Omental fat pad (tissue), 3 donors: ENCODE measurements at regions not wholly inside any gene's neighbourhood (a gene's known extent, or its start where the extent isn't known, plus 50 kb on each side); places are given as distances from the start of the nearest gene placed in this dataset.

ENCODE experiments used
- ATAC-seq: fragments of 150-250 bp; one replicate; pipeline ENCODE4 v1.9.1; 2016; ENCODE audit warnings: mild to moderate bottlenecking, moderate library complexity; ENCODE audit not compliant: low FRiP score
- DNase-seq: peaks from one replicate; pipeline ENCODE4 v3.0.0-alpha.2; 2019; ENCODE audit warnings: low spot score
- TF ChIP-seq, protein P1 (sequence below), 3 donors: fragments of 450-650 bp; IDR thresholded peaks; one replicate each; pipeline ENCODE4 v1.5.1; 2016 to 2017; ENCODE audit warnings: antibody characterized with exemption in 3 of 3, mild to moderate bottlenecking in 3 of 3, moderate library complexity in 2 of 3

GRCh38 chr10:36195364-36195763 lies 553.3 kb upstream of the FZD8 start:
- no peak for ATAC-seq
- no peak for DNase-seq

GRCh38 chr10:36194276-36194675 lies 552.2 kb upstream of the FZD8 start:
- ATAC-seq, result no peak
- TF ChIP-seq, protein P1, sequence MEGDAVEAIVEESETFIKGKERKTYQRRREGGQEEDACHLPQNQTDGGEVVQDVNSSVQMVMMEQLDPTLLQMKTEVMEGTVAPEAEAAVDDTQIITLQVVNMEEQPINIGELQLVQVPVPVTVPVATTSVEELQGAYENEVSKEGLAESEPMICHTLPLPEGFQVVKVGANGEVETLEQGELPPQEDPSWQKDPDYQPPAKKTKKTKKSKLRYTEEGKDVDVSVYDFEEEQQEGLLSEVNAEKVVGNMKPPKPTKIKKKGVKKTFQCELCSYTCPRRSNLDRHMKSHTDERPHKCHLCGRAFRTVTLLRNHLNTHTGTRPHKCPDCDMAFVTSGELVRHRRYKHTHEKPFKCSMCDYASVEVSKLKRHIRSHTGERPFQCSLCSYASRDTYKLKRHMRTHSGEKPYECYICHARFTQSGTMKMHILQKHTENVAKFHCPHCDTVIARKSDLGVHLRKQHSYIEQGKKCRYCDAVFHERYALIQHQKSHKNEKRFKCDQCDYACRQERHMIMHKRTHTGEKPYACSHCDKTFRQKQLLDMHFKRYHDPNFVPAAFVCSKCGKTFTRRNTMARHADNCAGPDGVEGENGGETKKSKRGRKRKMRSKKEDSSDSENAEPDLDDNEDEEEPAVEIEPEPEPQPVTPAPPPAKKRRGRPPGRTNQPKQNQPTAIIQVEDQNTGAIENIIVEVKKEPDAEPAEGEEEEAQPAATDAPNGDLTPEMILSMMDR (IDR thresholded peaks at IDR 0.05), result no peak

More at GRCh38 chr10:36195364-36195763, 553.3 kb upstream of the FZD8 start:
- TF ChIP-seq, protein P1 (IDR thresholded peaks at IDR 0.05), result no peak

GRCh38 chr10:36191009-36191408 lies 548.9 kb upstream of the FZD8 start:
- DNase-seq, result no peak
- TF ChIP-seq, protein P1 (IDR thresholded peaks at IDR 0.05), result no peak
- no peak for ATAC-seq

More at GRCh38 chr10:36194276-36194675, 552.2 kb upstream of the FZD8 start:
- no peak for DNase-seq

DNA sequence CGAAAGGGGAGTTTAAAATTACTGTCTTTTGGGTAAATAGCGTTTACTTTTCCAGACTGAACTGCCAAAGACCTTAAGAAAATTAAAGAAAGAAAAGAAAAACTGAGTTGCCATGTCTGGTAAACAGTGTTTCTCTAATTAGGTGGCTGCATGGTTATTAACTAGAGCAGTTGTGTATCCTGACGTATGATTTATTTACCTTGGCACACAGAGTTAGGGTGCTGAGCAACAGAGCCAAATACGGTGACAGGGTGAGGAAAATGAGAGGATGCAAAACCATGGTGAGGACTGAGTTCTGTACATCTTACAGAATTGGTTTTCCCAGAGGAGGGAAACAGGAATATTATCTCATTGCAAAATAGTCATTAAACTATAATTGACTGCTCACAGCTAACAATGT lies 546.4 kb upstream of the FZD8 start:
- ATAC-seq, result no peak
- TF ChIP-seq, protein P1 (IDR thresholded peaks at IDR 0.05), result no peak
- DNase-seq, result no peak

- TF ChIP-seq, protein P1 (IDR thresholded peaks at IDR 0.05), result no peak
- DNase-seq (no peak), ATAC-seq (no peak)
Observed at GRCh38 chr10:36188080-36188453, 546.0 kb upstream of the FZD8 start.

DNA sequence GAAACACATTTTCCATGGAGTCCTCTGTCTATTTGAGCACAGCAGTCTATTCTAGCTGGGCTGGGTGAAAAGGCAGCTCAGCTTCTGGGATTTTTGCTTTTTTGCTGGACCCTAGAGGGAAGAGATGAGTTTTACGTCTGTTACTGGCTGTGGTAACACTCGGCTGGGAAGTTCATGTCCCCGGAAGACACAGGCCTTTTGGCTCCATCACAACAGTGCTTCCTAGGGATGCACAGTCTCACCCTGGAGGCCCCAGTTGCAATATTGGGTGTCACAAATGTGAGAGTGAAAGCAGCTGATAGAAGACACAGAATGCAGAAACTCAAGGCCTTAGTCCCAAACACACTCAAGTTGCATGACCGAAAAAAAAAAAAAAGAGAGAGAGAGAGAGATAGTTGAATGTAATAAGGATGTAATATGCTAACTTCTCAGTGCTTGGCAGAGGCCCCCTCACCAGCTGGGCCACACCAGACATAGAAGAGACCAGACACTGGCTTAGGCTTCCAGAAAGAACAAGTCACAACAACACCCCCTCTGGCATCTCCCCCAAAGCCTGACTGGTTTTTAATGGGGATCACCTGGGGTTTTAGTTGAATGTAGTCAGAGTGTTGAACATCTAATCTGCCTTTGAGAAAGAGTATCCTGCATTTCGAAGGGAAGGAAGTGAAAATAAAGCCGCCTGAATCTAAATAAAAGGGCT lies 545.4 kb upstream of the FZD8 start:
- no peak for ATAC-seq
- TF ChIP-seq, protein P1 (IDR thresholded peaks at IDR 0.05), result no peak
- no peak for DNase-seq

DNA sequence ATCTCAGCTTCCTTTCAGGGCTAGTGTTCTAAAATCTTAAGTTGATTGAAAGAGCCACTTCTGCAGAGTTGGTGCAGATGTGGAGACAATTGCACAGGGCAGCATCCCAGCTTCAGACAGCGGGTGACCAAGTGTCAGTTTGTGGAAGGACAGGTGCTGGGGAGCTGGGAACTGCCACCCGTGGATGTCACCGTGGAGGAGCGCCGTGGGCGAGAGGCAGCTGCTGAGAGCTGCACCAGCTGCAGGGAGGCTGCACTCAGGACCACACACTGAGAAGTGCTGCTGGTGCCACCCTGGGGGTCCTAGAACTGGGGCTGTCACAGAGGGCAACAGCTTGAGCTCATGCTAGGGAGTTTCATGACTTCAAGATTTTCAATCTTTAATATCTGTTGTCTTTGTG lies 543.0 kb upstream of the FZD8 start:
- no peak for ATAC-seq
- DNase-seq, result no peak
- TF ChIP-seq, protein P1 (IDR thresholded peaks at IDR 0.05), result no peak
